GM03348 (cell line): ENCODE measurements at regions not wholly inside any gene's neighbourhood (a gene's known extent, or its start where the extent isn't known, plus 50 kb on each side); places are given as distances from the start of the nearest gene placed in this dataset.

ENCODE experiments used
- DNase-seq: peaks from one replicate; pipeline ENCODE4 v3.0.0; 2012; ENCODE audit warnings: low spot score

DNA sequence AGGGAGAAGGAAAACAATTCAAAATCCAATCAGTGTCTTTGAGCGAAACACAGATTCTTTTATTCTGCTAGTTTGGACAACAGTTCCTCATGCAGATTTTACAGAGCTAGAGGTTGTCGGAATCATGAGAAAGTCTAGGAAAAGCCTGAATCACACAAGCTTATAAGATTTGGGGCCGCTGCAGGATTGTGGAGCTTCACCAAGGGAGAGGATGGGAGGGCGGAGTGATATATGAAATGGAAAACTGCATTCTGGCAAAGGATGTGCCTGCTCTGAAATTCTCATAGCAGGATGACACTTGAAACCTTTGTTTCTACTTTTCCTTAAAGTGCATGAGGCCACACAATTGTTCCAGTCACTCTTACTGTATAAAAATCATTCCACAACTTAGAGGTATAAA, 134.3 kb downstream of the OR2K2 start:
- peak; percentile 10 for DNase-seq

DNA sequence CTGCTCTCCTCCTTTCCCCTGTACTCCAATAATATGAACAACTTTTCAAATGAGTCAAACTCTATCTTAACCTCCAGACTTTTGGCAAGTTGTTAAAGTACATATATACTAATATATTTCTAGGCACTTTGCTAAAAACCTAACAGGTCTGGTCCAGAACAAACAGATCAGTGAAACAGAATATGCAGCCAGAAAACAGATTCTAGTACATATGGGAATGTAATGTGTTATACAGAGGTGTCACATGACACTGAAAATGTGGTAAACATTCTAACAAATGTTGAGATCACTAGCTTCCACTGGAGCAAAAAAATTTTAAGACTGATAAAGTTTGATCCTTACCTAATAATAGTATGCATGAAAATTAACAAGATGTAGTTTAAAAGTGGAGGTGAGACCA, 136.9 kb downstream of the OR2K2 start:
- no peak for DNase-seq

DNA sequence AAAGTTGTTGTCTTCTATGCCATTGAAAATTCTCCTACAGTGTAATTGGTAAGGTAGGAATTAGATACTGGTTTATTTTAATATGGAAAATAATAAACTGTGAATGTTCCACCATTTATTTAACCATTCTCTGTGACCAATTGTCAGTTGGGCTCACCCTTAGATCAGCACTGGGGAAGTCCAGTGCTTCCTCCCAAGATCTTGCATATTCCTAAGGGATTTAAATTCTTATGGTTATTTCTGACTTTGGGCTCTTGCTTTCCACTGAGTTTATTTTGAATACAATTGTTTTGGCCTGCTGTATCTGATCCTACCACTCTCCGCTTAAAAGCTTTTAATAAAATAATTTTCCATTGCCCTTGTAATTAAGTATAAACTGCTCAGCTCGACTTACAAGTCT, 137.4 kb downstream of the OR2K2 start:
- DNase-seq, result no peak

DNA sequence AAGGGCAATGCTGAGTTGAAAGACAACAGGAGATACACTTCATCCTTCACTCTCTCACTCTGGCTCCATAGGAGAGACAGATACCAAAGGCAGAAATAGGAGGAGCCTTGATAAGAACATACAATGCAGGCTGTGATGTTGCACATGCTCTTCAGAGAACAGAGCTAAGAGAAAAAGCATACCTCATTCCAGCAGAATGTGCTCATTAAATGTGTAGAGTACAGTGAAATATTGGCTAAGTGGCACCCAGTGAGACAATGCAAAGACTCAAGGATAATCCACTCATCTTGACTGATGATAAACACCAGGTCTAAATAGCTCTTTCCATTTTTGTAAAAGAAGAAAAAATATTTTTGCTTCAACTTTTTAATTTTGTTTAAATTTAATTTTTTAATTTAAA, 139.7 kb downstream of the OR2K2 start:
- DNase-seq, result no peak

DNA sequence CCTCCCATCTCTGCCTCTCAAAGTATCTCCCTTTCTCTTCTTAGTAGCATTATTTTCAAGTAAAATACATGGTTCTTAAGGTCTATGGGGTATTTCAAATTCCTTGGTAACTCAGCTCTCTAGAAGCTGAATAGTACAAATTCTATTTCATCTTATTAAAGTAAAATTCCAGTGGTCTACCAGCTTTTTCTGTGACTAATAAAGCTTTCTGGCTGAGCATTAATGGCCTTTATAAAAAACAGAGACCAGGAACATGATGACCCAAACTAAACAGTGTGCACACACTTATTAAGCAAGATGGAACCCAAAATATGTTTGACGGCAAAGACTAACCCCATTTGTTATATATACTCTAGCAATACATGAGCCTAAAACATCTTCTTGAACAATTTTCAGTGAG, 142.6 kb downstream of the OR2K2 start:
- no peak for DNase-seq

DNA sequence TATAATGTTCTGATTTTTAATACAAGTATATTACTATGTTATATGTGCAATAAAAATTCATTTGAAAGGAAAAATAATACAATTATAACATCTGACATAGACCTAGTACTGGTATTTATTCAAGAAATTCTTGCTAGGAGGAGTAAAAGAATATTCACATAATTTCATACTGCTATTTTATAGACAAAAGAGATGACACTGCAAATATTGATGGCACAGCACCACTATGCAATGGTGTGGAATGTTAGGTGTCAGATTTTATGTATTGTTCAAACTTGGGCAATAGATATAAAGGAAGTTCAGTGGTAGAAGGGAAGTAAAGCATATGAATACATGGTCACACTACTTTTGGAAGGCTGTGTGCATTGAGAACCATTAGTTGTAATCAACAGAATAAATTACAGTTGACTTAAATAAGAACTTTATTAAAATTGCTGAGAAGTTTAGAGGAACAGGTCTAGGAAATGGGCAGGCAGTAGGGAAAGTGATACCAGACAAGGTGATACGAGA, 143.9 kb downstream of the OR2K2 start:
- no peak for DNase-seq

DNA sequence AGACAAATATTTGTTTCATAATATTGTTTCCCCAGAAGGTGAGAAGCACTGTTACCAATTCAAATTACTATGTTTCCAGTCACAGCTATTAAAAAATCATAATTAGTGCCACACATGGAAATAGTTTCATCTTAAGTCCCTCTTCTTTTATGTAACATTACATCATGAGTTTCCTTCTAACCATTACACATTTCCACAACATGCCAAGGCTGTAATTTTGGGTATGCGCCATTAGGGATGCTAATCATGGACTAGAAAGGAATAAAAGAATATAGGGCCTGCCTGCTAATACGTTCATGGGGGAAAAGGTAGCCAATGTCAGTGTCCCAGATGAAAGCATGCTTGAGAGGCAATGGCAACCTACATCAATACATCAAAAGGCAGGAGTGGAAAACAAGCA, 142.5 kb upstream of the LPAR1 start:
- no peak for DNase-seq

DNA sequence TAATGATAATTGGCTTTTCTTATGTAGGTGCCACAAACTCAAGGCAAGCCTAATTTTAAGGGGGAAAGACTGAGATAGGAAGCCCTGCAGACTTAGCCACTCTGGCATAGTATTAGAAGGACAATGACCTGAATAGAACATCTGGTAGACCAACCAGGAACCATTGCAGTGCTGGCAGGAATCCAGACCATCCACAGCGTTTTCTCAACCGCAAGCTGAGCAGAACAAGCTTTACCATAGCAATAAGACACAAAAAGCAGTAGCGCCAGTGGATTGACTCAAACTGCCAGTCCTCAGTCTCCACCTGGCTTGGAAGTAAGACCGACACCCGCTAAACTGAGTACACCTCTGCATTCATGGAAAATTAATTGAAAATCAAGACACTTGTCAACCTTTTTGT, 141.3 kb upstream of the LPAR1 start:
- no peak for DNase-seq

DNA sequence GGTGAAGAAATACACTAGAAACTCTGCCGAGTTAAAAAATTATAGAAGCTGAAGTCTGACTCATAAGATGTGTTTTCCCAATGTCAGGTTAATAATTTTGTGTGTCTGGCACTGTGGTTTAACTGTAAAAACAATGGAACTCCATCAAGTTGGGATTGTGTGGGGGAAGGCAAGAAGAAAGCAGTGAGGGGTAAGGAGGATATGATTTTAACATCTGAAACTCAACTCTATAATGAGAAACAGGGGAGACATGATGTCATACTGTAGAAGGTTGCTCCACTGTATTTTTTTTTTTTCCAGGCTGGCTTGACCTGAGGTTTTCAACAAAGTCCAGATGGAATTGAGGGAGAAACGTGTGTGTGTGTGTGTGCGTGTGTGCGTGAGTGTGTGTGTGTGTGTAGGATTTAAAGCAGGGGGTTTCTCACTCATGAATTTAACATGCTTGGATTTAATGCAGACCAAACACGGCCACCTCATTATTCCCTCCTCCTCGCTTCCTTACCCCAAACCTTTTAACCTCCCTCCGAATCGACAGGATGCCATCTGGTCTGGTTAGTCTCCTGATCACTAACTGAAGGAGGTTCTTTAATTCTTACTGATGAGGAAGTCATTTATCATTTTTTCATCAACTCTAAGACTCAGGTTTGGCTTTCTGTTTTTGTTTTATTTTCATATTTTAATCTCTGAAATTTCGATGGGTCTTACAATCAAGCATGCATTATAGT, 140.2 kb upstream of the LPAR1 start:
- DNase-seq, result peak; percentile 73

DNA sequence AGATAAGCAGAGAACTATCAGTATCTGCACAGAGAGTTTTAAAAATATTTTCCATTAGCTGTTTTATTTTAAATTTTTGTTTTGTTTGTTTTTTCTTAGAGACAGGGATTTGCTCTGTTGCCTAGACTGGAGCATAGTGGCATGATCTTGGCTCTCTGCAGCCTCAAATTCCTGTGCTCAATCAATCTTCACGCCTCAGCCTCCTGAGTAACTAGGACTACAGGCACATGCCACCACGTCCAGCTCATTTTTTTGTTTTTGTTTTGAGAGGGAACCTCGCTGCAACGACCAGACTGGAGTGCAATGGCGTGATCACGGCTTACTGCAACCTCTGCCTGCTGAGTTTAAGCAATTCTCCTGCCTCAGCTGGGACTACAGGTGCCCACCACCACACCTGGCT, 138.2 kb upstream of the LPAR1 start:
- no peak for DNase-seq

DNA sequence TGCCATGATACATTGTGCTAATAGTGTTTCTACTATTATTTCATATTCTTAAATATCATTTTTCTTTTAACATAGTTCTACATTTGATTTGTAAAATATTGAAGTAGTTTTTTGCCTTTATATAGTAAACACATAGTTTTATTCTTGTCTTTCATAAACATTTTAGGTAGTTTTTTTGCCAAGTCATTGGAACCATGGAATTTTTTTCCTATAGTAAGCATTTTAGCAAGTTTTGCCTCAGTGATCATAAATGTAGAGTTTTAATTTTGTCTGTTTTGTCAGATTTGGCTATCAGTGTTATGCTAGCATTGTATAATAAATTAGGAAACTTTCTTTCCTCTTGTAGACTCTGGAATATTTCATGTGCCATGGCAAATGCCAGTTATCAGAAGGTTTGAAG, 137.1 kb upstream of the LPAR1 start:
- no peak for DNase-seq

DNA sequence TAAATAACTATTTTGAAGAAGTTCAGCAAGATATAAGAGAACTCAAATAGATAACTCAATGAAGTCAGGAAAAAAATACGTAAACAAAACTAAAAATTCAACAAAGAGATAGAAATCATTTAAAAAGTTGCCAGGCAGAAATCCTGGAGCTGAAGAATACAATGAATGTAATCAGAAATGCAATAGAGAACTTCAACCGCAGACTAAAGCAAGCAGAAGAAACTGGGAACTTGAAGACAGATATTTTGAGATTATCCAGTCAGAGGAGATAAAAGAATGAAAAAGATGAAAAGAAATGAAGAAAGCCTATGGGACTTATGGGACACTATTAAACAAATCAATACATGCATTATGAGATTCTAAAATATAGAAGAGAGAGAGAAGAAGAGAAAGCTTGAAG, 129.1 kb upstream of the LPAR1 start:
- DNase-seq, result no peak

DNA sequence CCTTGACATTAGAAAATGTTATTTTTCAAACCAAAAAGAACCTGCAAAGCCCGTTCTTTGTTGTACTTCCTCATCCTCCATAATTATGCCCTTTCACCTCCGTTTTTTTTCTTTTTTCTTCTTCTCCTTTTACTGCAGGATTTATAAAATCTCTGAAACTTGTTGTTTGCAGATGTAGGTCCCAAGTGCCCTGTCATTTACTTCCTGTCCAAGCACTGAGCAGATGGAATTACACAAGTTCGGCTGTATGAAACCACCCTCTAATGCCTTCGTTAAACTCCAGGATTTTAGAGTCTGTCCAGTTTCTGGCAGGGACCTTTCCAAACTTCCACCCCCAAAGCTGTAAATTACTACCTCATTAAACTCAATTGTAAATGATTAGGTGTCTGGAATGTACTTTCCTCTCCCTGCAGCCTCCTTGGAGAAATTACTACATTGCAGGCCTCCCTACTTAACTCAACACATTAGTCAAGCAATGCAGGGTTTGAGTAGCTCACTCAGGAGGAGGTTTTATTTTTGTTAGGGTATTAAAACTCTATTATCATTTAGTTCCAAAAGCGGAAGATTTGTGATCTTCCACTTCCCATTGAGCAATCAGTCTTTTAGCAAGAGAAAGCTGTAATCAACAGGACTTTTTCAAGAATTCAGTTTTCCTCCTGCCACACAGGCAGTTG, 125.6 kb upstream of the LPAR1 start:
- peak; percentile 35 for DNase-seq

DNA sequence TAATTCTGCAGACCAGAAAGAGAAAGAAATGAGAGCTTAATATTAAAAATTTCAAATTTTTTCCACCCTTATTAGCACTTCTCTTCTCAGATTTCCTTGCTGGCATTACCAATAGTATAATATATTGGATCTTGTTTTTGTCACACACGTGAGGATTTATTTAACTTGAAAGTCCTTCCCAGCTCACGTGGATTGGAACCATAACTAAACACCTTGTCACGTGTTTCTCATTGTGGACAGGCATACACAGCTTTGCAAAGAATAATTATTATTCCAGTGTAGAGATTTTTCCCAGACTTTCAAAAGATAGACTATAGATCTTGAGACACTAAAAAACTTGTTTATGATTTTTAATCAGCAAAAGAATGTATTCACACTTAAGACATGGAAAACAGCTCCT, 123.8 kb upstream of the LPAR1 start:
- no peak for DNase-seq

DNA sequence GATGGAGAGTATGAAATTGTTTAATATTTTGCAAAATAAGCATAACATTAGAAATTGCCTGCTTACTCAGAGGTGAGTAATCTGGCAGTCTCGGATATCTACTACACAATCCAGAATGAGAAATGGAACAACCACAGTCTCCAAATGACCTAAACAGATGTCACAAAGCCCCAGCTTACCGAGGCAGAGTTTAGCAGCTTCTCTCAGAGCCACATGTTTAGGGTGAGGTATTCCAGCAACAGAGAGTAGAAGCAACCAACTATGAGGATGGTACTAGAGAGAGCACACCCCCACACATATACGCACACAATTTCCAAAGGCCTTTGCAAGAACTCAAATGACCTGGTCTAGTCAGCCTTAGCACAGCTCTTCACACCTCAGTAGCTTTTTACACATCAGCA, 122.7 kb upstream of the LPAR1 start:
- peak; percentile 33 for DNase-seq

DNA sequence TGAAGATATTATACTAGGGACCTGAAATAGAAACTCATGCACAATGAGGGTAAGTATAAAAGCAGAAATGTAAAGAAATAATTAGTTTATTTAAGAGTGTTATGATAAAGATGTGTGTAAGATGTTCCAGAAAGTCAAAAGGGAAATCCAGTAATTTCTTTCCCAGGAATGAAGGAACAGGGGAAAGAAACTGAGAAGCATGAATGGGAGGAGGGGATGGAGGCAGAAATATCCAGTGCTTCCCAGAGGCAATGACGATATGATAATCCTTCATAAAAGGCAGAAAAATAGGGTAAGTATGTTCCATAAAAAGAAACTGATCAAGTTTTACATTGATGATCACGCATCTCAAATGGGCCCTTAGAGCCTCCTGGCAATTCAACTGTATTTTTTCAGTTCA, 120.7 kb upstream of the LPAR1 start:
- DNase-seq, result no peak

DNA sequence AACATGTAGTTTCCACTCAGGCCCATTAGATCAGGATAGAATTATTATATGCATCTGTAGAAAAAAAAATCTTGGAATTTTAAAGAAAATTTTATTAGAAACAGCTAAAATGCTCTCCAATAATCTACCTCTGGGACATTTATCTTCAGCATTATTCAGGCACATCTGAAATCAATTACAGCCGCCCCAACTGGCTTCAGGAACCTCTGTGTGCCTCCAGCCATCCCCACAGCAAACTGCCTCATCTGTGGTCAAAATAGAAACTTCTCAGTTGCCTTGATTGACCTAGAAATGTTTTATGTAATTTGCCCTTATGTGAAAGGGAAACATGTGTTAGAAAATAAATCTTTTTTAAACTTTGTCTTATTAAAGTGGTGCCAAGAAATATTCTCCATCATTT, 120.1 kb upstream of the LPAR1 start:
- peak; percentile 62 for DNase-seq

DNA sequence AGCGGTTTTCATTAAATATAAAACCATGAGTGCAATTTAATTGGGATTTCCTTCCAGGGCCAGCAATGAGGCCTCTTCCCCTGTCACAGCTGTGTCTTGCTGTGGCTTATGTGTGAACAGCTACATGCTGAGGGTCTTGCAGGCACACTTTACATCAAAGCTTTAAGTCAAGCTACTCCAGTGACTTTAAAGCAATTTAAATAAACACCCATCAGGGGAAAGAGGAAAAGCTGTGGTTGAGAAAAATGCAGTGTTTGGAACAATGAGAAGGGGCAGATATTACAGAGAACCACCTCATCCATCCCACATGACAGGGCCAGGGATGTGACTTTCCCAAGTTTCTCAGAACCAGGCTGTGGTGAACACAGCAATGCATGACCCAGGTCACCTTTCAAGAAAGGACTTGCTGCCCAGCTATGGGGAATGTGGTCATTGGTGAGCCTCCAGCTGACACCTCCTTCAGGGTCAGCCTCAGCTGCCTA, 115.9 kb upstream of the LPAR1 start:
- DNase-seq, result no peak

DNA sequence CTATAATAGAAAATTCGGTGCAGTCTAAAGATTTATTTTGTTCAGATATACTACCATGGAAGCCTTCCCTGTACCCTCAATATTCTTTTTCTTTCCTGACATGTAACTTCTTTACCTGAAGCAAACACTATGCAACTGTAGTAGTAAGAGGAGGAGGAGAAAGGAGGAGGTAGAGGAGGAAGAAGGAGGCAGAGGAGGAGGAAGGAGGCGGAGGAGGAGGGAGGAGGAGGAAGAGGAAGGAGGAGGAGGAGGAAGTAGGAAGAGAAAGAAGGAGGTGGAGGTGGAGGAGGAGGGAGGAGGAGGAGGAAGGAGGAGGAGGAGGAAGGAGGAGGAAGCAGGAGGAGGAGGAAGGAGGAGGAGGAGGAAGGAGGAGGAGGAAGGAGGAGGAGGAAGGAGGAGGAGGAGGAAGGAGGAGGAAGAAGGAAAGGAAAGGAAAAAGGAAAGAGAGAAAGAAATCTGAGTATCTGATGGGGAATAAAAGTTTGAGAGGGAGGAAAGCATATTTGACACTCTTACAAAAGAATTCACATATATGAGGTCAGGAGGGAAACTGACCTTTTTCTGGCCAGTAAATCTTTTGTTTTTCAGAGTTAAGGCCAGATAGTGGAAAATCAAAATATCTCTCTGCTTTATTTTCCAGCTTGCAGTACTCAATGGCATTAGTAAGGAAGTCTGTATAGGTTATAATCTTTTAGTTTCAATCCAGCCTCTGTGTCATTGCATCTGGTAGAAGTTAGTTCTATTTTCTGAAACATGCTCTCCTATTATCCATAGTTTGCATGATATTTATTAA, 114.5 kb upstream of the LPAR1 start:
- no peak for DNase-seq

DNA sequence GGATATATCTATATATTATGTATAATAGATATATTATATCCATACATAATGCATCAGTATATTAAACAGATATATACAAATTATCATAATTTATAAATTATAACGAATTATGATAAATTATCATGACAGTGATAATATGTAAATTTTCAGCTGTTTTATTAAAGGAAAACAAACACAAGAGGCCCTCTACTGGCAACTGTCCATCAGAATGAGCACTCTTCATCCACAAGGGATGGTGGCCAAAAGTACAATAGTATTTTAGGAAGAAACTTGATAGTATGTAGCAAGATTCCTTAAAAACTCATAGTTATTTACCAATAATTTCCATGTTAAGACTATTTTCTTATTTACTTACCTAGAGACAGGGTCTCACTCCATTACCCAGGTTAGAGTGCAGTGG, 113.3 kb upstream of the LPAR1 start:
- DNase-seq, result no peak

DNA sequence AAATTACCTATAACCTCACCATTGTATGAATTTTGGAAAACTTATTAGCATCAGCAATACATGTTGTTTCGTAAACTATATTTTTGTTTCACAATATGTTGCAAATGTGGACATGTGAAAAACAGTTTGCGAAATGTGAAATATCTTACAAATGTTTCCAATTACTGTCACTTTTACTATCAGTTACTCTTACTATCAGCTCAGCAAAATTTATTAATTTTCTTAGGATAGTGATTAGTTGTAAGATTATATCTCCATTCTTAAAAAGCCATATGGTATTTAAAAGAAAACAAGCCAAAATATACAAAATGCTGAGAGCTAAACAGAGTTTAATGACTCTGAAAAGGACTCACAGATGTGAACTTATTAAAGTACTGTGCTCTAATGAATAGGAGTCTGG, 111.9 kb upstream of the LPAR1 start:
- DNase-seq, result no peak

DNA sequence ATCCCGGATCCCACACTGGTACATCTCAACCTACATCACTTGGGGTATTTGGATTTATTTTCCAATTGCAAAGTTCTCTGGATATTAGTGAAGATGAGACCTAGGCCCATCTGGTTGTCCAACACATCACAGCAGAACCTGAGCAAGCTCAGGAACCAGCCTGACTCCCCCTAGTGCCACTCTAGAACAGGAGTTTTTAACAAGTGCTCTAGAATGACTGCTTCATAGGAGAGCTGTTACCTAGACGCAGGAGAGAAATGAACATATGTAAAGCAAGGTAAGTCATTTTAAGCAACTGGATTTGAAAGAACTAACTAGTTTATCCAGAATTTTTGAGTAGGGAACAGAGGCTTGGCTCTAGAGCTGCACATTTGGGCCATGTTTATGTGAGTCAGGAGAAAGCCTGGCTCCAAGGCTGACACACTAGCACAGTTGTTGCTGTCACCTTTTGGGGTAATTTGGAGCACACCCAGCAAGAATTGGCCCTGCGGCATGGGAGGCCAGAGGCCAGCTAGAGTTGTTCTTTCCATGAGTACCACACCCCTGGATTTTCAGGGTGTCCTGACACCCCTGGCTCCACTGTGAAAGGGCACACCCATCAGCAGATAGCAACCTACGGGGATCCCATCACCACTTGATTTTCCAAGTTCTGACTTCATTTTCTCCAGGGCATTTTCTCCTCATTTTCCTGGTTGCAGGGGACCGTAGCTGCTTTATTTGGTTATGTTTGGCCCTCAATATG, 110.9 kb upstream of the LPAR1 start:
- DNase-seq, result no peak
